ENCODE measurements at regions not wholly inside any gene's neighbourhood (a gene's known extent, or its start where the extent isn't known, plus 50 kb on each side); places are given as distances from the start of the nearest gene placed in this dataset.

GRCh38 chr19:31424861-31425620 is 75.8 kb upstream of the TSHZ3 start:
- no peak overlapping the region for H3K18ac ChIP-seq (ENCODE audit: low read length)
- H3K4me2 ChIP-seq (ENCODE audit: insufficient read depth, low read length, poor library complexity, severe bottlenecking) = no peak overlapping the region
- H2AFZ ChIP-seq (ENCODE audit: low read length) = no peak overlapping the region
- H3K4me1 ChIP-seq (ENCODE audit: control insufficient read depth in 2 of 2, insufficient read depth in 1 of 2, low read depth in 1 of 2, low read length in 2 of 2) = peaks cover 0 to 7% of the 10 kb centered on the region in 2 donors
- no peak overlapping the region for H2BK12ac ChIP-seq (ENCODE audit: low read length)
- no peak overlapping the region for H2AK5ac ChIP-seq (ENCODE audit: low read depth, low read length)
- no peak overlapping the region for H3K4me3 ChIP-seq (ENCODE audit: low read length in 2 of 2)
- H2BK120ac ChIP-seq (ENCODE audit: low read depth, low read length) = no peak overlapping the region
- no peaks in the 10 kb centered on the region for H3K36me3 ChIP-seq (replicated peaks in 1 of 2; ENCODE audit: control insufficient read depth in 2 of 2, insufficient read depth in 2 of 2, low read length in 2 of 2)
- H2BK5ac ChIP-seq (ENCODE audit: low read length) = no peak overlapping the region
- no peak overlapping the region for H2BK15ac ChIP-seq (ENCODE audit: low read length)
- no CpG with 5 or more reads among the region's 9 CpGs for WGBS, 2 donors (ENCODE audit: extremely low coverage in 2 of 2, insufficient read length in 2 of 2, insufficient replicate concordance in 1 of 2)
- H3K79me1 ChIP-seq (ENCODE audit: low read depth, low read length) = no peaks in the 10 kb centered on the region
- no peak for DNase-seq (ENCODE audit: low spot score)
- H3K4ac ChIP-seq (ENCODE audit: low read length) = no peak overlapping the region
- H3K27ac ChIP-seq (replicated peaks; ENCODE audit: low read length) = no peak overlapping the region
- H3K14ac ChIP-seq (ENCODE audit: low read length) = no peak overlapping the region
- no peaks in the 10 kb centered on the region for H3K27me3 ChIP-seq (ENCODE audit: control insufficient read depth in 3 of 3, insufficient read depth in 3 of 3, low read depth in 1 of 3, low read length in 3 of 3)
- H4K8ac ChIP-seq (ENCODE audit: low read depth, low read length) = no peak overlapping the region
- H4K91ac ChIP-seq (ENCODE audit: low read depth, low read length, poor library complexity) = no peak overlapping the region
- H3K9me3 ChIP-seq (replicated peaks in 1 of 2; ENCODE audit: control insufficient read depth in 2 of 2, insufficient read depth in 1 of 2, low read depth in 1 of 2, low read length in 2 of 2) = no peaks in the 10 kb centered on the region
- no peak overlapping the region for H3K23ac ChIP-seq (ENCODE audit: low read depth, low read length, poor library complexity)
- no peak overlapping the region for H3K9ac ChIP-seq (ENCODE audit: low read depth, low read length, poor library complexity)

- Histone ChIP-seq H3K4ac (ENCODE audit: low read length) (no peak overlapping the region), H3K36me3 (replicated peaks in 1 of 2; ENCODE audit: control insufficient read depth in 2 of 2, insufficient read depth in 2 of 2, low read length in 2 of 2) (no peaks in the 10 kb centered on the region), H3K27me3 (ENCODE audit: control insufficient read depth in 3 of 3, insufficient read depth in 3 of 3, low read depth in 1 of 3, low read length in 3 of 3) (no peaks in the 10 kb centered on the region), H3K18ac (ENCODE audit: low read length) (no peak overlapping the region), H2AFZ (ENCODE audit: low read length) (no peak overlapping the region), H3K79me1 (ENCODE audit: low read depth, low read length) (no peaks in the 10 kb centered on the region), H3K4me3 (ENCODE audit: low read length in 2 of 2) (no peak overlapping the region), H3K23ac (ENCODE audit: low read depth, low read length, poor library complexity) (no peak overlapping the region), H2BK15ac (ENCODE audit: low read length) (no peak overlapping the region), H3K27ac (replicated peaks; ENCODE audit: low read length) (no peak overlapping the region), H3K9ac (ENCODE audit: low read depth, low read length, poor library complexity) (no peak overlapping the region), H2BK12ac (ENCODE audit: low read length) (no peak overlapping the region), H2AK5ac (ENCODE audit: low read depth, low read length) (no peak overlapping the region), H2BK5ac (ENCODE audit: low read length) (no peak overlapping the region), H3K4me2 (ENCODE audit: insufficient read depth, low read length, poor library complexity, severe bottlenecking) (no peak overlapping the region), H3K4me1 (ENCODE audit: control insufficient read depth in 2 of 2, insufficient read depth in 1 of 2, low read depth in 1 of 2, low read length in 2 of 2) (peaks cover 0 to 3% of the 10 kb centered on the region in 2 donors), H3K14ac (ENCODE audit: low read length) (no peak overlapping the region), H4K8ac (ENCODE audit: low read depth, low read length) (no peak overlapping the region), H3K9me3 (replicated peaks in 1 of 2; ENCODE audit: control insufficient read depth in 2 of 2, insufficient read depth in 1 of 2, low read depth in 1 of 2, low read length in 2 of 2) (no peaks in the 10 kb centered on the region), H2BK120ac (ENCODE audit: low read depth, low read length) (no peak overlapping the region), H4K91ac (ENCODE audit: low read depth, low read length, poor library complexity) (no peak overlapping the region)
- WGBS, 2 donors (ENCODE audit: extremely low coverage in 2 of 2, insufficient read length in 2 of 2, insufficient replicate concordance in 1 of 2) = no CpG with 5 or more reads among the region's 1 CpG
- no peak for DNase-seq (ENCODE audit: low spot score)
Observed at GRCh38 chr19:31427857-31428256, 78.6 kb upstream of the TSHZ3 start.

- Histone ChIP-seq H3K4me1 (ENCODE audit: control insufficient read depth in 2 of 2, insufficient read depth in 1 of 2, low read depth in 1 of 2, low read length in 2 of 2) (no peaks in the 10 kb centered on the region), H2BK12ac (ENCODE audit: low read length) (no peak overlapping the region), H3K27ac (replicated peaks; ENCODE audit: low read length) (no peak overlapping the region), H3K4ac (ENCODE audit: low read length) (no peak overlapping the region), H2BK120ac (ENCODE audit: low read depth, low read length) (no peak overlapping the region), H4K8ac (ENCODE audit: low read depth, low read length) (no peak overlapping the region), H3K23ac (ENCODE audit: low read depth, low read length, poor library complexity) (no peak overlapping the region), H3K9ac (ENCODE audit: low read depth, low read length, poor library complexity) (no peak overlapping the region), H3K4me2 (ENCODE audit: insufficient read depth, low read length, poor library complexity, severe bottlenecking) (no peak overlapping the region), H3K9me3 (replicated peaks in 1 of 2; ENCODE audit: control insufficient read depth in 2 of 2, insufficient read depth in 1 of 2, low read depth in 1 of 2, low read length in 2 of 2) (no peaks in the 10 kb centered on the region), H2AFZ (ENCODE audit: low read length) (no peak overlapping the region), H3K36me3 (replicated peaks in 1 of 2; ENCODE audit: control insufficient read depth in 2 of 2, insufficient read depth in 2 of 2, low read length in 2 of 2) (no peaks in the 10 kb centered on the region), H3K27me3 (ENCODE audit: control insufficient read depth in 3 of 3, insufficient read depth in 3 of 3, low read depth in 1 of 3, low read length in 3 of 3) (no peaks in the 10 kb centered on the region), H3K18ac (ENCODE audit: low read length) (no peak overlapping the region), H3K14ac (ENCODE audit: low read length) (no peak overlapping the region), H4K91ac (ENCODE audit: low read depth, low read length, poor library complexity) (no peak overlapping the region), H2AK5ac (ENCODE audit: low read depth, low read length) (no peak overlapping the region), H3K4me3 (ENCODE audit: low read length in 2 of 2) (no peak overlapping the region), H2BK15ac (ENCODE audit: low read length) (no peak overlapping the region), H3K79me1 (ENCODE audit: low read depth, low read length) (no peaks in the 10 kb centered on the region), H2BK5ac (ENCODE audit: low read length) (no peak overlapping the region)
- no CpG with 5 or more reads among the region's 4 CpGs for WGBS, 2 donors (ENCODE audit: extremely low coverage in 2 of 2, insufficient read length in 2 of 2, insufficient replicate concordance in 1 of 2)
- DNase-seq (ENCODE audit: low spot score) = no peak
Observed at GRCh38 chr19:31430381-31430780, 81.1 kb upstream of the TSHZ3 start.

GRCh38 chr19:31432201-31432810 is 83.1 kb upstream of the TSHZ3 start:
- Histone ChIP-seq H2AK5ac (ENCODE audit: low read depth, low read length) (no peak overlapping the region), H3K27me3 (ENCODE audit: control insufficient read depth in 3 of 3, insufficient read depth in 3 of 3, low read depth in 1 of 3, low read length in 3 of 3) (no peaks in the 10 kb centered on the region), H3K4me1 (ENCODE audit: control insufficient read depth in 2 of 2, insufficient read depth in 1 of 2, low read depth in 1 of 2, low read length in 2 of 2) (no peaks in the 10 kb centered on the region), H2BK5ac (ENCODE audit: low read length) (no peak overlapping the region), H3K4ac (ENCODE audit: low read length) (no peak overlapping the region), H3K9ac (ENCODE audit: low read depth, low read length, poor library complexity) (no peak overlapping the region), H2BK12ac (ENCODE audit: low read length) (no peak overlapping the region), H3K14ac (ENCODE audit: low read length) (no peak overlapping the region), H3K79me1 (ENCODE audit: low read depth, low read length) (no peaks in the 10 kb centered on the region), H2AFZ (ENCODE audit: low read length) (no peak overlapping the region), H3K4me2 (ENCODE audit: insufficient read depth, low read length, poor library complexity, severe bottlenecking) (no peak overlapping the region), H2BK120ac (ENCODE audit: low read depth, low read length) (no peak overlapping the region), H3K18ac (ENCODE audit: low read length) (no peak overlapping the region), H4K91ac (ENCODE audit: low read depth, low read length, poor library complexity) (no peak overlapping the region), H3K36me3 (replicated peaks in 1 of 2; ENCODE audit: control insufficient read depth in 2 of 2, insufficient read depth in 2 of 2, low read length in 2 of 2) (no peaks in the 10 kb centered on the region), H4K8ac (ENCODE audit: low read depth, low read length) (no peak overlapping the region), H3K27ac (replicated peaks; ENCODE audit: low read length) (no peak overlapping the region), H3K23ac (ENCODE audit: low read depth, low read length, poor library complexity) (no peak overlapping the region), H2BK15ac (ENCODE audit: low read length) (no peak overlapping the region), H3K9me3 (replicated peaks in 1 of 2; ENCODE audit: control insufficient read depth in 2 of 2, insufficient read depth in 1 of 2, low read depth in 1 of 2, low read length in 2 of 2) (no peaks in the 10 kb centered on the region), H3K4me3 (ENCODE audit: low read length in 2 of 2) (no peak overlapping the region)
- no peak for DNase-seq (ENCODE audit: low spot score)
- WGBS, 2 donors (ENCODE audit: extremely low coverage in 2 of 2, insufficient read length in 2 of 2, insufficient replicate concordance in 1 of 2) = no CpG with 5 or more reads among the region's 8 CpGs

All from neuronal stem cell (in vitro differentiated cells).